ENCODE measurements at regions not wholly inside any gene's neighbourhood (a gene's known extent, or its start where the extent isn't known, plus 50 kb on each side); places are given as distances from the start of the nearest gene placed in this dataset.
A peak's percentile ranks its signal among the peaks of the same experiment; 100 is the strongest.

DNA sequence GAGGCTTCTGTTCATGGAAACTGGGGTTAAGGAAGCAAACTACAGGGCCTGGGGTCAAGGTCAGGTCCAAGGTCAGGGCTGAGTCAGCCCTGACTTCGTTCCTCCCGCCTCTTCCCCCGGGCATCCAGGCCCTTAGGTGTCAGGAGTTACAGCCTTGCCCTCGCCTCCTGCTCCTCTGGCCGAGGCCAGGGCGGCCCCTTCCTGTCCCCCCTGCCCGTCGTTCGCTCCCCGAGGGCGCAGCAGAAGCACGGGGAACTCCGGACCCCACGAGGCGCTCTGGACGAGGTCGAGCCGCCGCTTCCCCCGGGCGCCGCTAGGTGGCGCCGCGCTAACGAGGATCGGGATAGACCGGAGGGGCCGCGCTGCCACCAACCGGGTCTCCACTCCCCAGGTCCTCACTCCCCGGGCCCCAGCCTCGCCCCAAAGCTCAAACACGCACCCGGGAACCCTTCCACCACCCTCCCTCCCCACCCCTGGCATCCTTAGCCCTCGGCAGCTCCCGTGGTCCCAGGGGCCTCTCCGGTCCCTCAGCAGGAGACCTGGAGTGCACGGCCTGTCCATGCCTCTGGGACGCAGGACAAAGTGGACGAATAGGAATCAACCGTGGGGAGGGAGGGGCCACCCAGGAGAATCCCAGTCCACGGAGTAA, 59.2 kb upstream of the MYL10 start:
- DNase-seq (peak; percentile 82), ATAC-seq (ENCODE audit: insufficient read depth, low read depth) (peak; percentile 92)
- H3K4me2 ChIP-seq (ENCODE audit: insufficient read depth, low read length) = peak overlapping the region; percentile 83
- TF ChIP-seq EZH2 (IDR thresholded peaks at IDR 0.05; ENCODE audit: borderline replicate concordance, low read depth, low read length, severe bottlenecking) = no peak
- TF ChIP-seq, protein P1, sequence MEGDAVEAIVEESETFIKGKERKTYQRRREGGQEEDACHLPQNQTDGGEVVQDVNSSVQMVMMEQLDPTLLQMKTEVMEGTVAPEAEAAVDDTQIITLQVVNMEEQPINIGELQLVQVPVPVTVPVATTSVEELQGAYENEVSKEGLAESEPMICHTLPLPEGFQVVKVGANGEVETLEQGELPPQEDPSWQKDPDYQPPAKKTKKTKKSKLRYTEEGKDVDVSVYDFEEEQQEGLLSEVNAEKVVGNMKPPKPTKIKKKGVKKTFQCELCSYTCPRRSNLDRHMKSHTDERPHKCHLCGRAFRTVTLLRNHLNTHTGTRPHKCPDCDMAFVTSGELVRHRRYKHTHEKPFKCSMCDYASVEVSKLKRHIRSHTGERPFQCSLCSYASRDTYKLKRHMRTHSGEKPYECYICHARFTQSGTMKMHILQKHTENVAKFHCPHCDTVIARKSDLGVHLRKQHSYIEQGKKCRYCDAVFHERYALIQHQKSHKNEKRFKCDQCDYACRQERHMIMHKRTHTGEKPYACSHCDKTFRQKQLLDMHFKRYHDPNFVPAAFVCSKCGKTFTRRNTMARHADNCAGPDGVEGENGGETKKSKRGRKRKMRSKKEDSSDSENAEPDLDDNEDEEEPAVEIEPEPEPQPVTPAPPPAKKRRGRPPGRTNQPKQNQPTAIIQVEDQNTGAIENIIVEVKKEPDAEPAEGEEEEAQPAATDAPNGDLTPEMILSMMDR (IDR thresholded peaks at IDR 0.05; ENCODE audit: borderline replicate concordance, extremely low read depth, low read length, poor library complexity, severe bottlenecking) = peak; percentile 94
- peak overlapping the region; percentile 52 for H3K27ac ChIP-seq (ENCODE audit: low read length)
- H3K27me3 ChIP-seq (ENCODE audit: insufficient read depth, low read length, poor library complexity) = no peaks in the 10 kb centered on the region
- H4K20me1 ChIP-seq (ENCODE audit: insufficient read depth, low read length) = no peaks in the 10 kb centered on the region
- H3K4me3 ChIP-seq (ENCODE audit: low read depth in 1 of 2, low read length in 2 of 2) = peak overlapping the region in 1 of 2 experiments; percentile 54; a peak in 2 of 4 replicates
- H3K9me3 ChIP-seq (ENCODE audit: insufficient read depth, low read length, severe bottlenecking) = no peaks in the 10 kb centered on the region
- H3K4me1 ChIP-seq (ENCODE audit: insufficient read depth, low read length) = peaks cover 12% of the 10 kb centered on the region
- H3K36me3 ChIP-seq (ENCODE audit: insufficient read depth, low read length) = no peaks in the 10 kb centered on the region
- H3K9ac ChIP-seq (ENCODE audit: low read depth, low read length) = peak overlapping the region; percentile 55
- no peaks in the 10 kb centered on the region for H3K79me2 ChIP-seq (ENCODE audit: insufficient read depth, low read length)
- H2AFZ ChIP-seq (ENCODE audit: low read depth, low read length) = peak overlapping the region; percentile 73

DNA sequence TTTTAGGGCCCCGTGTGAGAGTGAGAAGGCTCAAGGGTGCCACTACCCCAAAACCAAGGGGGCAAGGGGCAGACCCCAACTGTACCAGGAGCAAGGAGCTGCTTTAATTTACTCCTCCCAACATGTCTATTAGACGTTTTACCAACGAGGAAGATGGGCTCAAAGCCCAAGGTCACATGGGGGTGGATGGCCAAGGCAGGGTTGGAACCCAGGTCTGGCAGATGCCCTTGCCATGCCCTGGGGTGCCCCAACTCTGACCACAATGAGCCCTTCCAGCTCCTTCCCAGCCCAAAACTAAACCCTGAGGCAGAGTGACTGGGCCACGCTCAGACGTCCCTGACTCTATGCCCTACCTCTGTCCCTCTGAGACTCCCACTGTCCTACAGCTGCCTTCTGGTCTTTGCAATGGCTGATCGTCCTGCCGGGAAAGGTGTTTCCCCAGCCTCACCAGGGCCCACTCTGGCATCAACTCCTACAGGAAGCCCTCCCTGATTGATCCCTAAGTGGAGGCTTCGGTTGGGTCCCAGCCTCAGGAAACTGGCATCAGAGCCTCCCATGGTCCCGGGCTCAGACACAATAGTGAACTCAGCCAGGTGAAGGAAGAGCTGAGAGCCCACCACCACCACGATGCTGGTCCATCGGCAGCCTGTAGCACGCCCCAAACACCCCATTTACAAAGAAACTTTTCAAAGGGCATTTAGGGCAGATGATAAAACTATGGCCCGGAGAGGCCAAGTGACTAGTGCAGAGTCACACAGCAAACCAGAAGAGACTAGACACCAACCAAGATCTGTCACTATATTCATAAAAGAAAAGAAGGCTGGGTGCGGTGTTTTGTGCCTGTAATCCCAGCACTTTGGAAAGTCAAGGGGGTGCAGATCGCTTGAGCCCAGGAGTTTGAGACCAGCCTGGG, 60.2 kb upstream of the MYL10 start:
- Histone ChIP-seq H3K9ac (ENCODE audit: low read depth, low read length) (peak overlapping the region; percentile 55; the same call in 1 of the 2 replicates), H3K4me2 (ENCODE audit: insufficient read depth, low read length) (no peak overlapping the region), H4K20me1 (ENCODE audit: insufficient read depth, low read length) (no peaks in the 10 kb centered on the region), H2AFZ (ENCODE audit: low read depth, low read length) (peak overlapping the region; percentile 73), H3K79me2 (ENCODE audit: insufficient read depth, low read length) (no peaks in the 10 kb centered on the region), H3K4me1 (ENCODE audit: insufficient read depth, low read length) (peaks cover 12% of the 10 kb centered on the region), H3K27me3 (ENCODE audit: insufficient read depth, low read length, poor library complexity) (no peaks in the 10 kb centered on the region), H3K4me3 (ENCODE audit: low read depth in 1 of 2, low read length in 2 of 2) (no peak overlapping the region), H3K36me3 (ENCODE audit: insufficient read depth, low read length) (no peaks in the 10 kb centered on the region), H3K27ac (ENCODE audit: low read length) (peak overlapping the region; percentile 47; the same call in 1 of the 2 replicates), H3K9me3 (ENCODE audit: insufficient read depth, low read length, severe bottlenecking) (no peaks in the 10 kb centered on the region)
- TF ChIP-seq, protein P1 (IDR thresholded peaks at IDR 0.05; ENCODE audit: borderline replicate concordance, extremely low read depth, low read length, poor library complexity, severe bottlenecking) = no peak
- DNase-seq (no peak), ATAC-seq (ENCODE audit: insufficient read depth, low read depth) (no peak)

DNA sequence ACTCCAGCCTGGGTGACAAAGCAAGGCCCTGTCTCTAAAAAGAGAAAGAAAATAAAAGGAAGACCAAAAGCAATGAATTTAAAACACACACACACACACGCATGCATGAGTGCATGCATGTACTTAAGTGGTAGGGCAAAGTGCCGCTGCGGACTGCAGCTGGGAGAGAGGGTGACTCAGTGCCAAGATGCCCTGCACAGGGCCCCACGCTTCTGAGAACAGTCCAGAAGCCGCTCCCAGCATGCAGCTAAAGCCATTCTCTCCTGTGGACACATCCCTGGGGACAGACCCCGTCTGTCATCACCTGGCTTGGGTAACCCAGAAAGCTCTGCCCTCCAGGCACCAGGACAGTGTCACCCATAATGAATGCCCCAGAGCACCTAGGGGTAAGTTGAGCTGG, 61.0 kb upstream of the MYL10 start:
- Histone ChIP-seq H2AFZ (ENCODE audit: low read depth, low read length) (no peak overlapping the region), H3K9ac (ENCODE audit: low read depth, low read length) (no peak overlapping the region), H3K4me1 (ENCODE audit: insufficient read depth, low read length) (peaks cover 12% of the 10 kb centered on the region), H4K20me1 (ENCODE audit: insufficient read depth, low read length) (no peaks in the 10 kb centered on the region), H3K27me3 (ENCODE audit: insufficient read depth, low read length, poor library complexity) (no peaks in the 10 kb centered on the region), H3K27ac (ENCODE audit: low read length) (no peak overlapping the region), H3K4me3 (ENCODE audit: low read depth in 1 of 2, low read length in 2 of 2) (no peak overlapping the region), H3K36me3 (ENCODE audit: insufficient read depth, low read length) (no peaks in the 10 kb centered on the region), H3K9me3 (ENCODE audit: insufficient read depth, low read length, severe bottlenecking) (no peaks in the 10 kb centered on the region), H3K79me2 (ENCODE audit: insufficient read depth, low read length) (no peaks in the 10 kb centered on the region), H3K4me2 (ENCODE audit: insufficient read depth, low read length) (no peak overlapping the region)
- TF ChIP-seq, protein P1 (IDR thresholded peaks at IDR 0.05; ENCODE audit: borderline replicate concordance, extremely low read depth, low read length, poor library complexity, severe bottlenecking) = no peak
- no peak for TF ChIP-seq EZH2 (IDR thresholded peaks at IDR 0.05; ENCODE audit: borderline replicate concordance, low read depth, low read length, severe bottlenecking)
- ATAC-seq (ENCODE audit: insufficient read depth, low read depth) (no peak), DNase-seq (no peak)

All from DND-41 (cell line).